HepG2 (cell line): ENCODE measurements at regions not wholly inside any gene's neighbourhood (a gene's known extent, or its start where the extent isn't known, plus 50 kb on each side); places are given as distances from the start of the nearest gene placed in this dataset.

Experiments
- CEBPB ChIP-seq: IDR thresholded peaks from 2 replicates; pipeline ENCODE4 v1.6.1; 2011; ENCODE audit warnings: low read depth, low read length, improper control_type of control experiment, borderline replicate concordance
- CTCF ChIP-seq: sonication (generic); formaldehyde crosslinking; IDR thresholded peaks from 2 replicates; pipeline ENCODE4 v1.5.0; 2020; ENCODE audit warnings: mild to moderate bottlenecking, missing genetic modification reagents, moderate library complexity
- ELF4 ChIP-seq: sonication (generic); formaldehyde crosslinking; IDR thresholded peaks from 2 replicates; pipeline ENCODE4 v1.5.0; 2020; ENCODE audit warnings: missing genetic modification reagents, mild to moderate bottlenecking, moderate library complexity, borderline replicate concordance
- FOXP1 ChIP-seq, 2 experiments: fragments of 450-650 bp in 1 of 2; IDR thresholded peaks; 2 replicates each; pipeline ENCODE4 v1.6.1; 2017 to 2018; ENCODE audit warnings: antibody characterized with exemption in 1 of 2
- JUND ChIP-seq: sonication (generic); formaldehyde crosslinking; IDR thresholded peaks from 2 replicates; pipeline ENCODE4 v1.8.0; 2022; ENCODE audit warnings: mild to moderate bottlenecking, missing genetic modification reagents
- MAZ ChIP-seq, 2 experiments: sonication (generic) in 1 of 2; formaldehyde crosslinking in 1 of 2; IDR thresholded peaks; 2 replicates each; pipeline versions ENCODE4 v1.5.0 to v1.6.1; 2012 to 2020; ENCODE audit warnings: low read depth in 2 of 2, mild to moderate bottlenecking in 2 of 2, borderline replicate concordance in 1 of 2, improper control_type of control experiment in 1 of 2, low read length in 1 of 2, missing genetic modification reagents in 1 of 2, moderate library complexity in 1 of 2
- MXD1 ChIP-seq: sonication (generic); formaldehyde crosslinking; IDR thresholded peaks from 2 replicates; pipeline ENCODE4 v1.4.0; 2020; ENCODE audit warnings: mild to moderate bottlenecking, missing genetic modification reagents
- NFRKB ChIP-seq: fragments of 450-650 bp; IDR thresholded peaks from 2 replicates; pipeline ENCODE4 v1.6.1; 2017
- POLR2AphosphoS2 ChIP-seq: IDR thresholded peaks from 2 replicates; pipeline ENCODE4 v1.6.1; 2011; ENCODE audit warnings: low read depth, low read length, improper control_type of control experiment
- SIN3B ChIP-seq: fragments of 150-350 bp; IDR thresholded peaks from 2 replicates; pipeline ENCODE4 v1.6.1; 2014; ENCODE audit warnings: low read length
- SP2 ChIP-seq: sonication (generic); formaldehyde crosslinking; IDR thresholded peaks from 2 replicates; pipeline ENCODE4 v1.5.1; 2020; ENCODE audit warnings: mild to moderate bottlenecking, missing genetic modification reagents
- ZFP62 ChIP-seq: sonication (generic); formaldehyde crosslinking; IDR thresholded peaks from 2 replicates; pipeline ENCODE4 v1.4.0; 2020; ENCODE audit warnings: missing genetic modification reagents
- TF ChIP-seq, protein P1 (sequence below): IDR thresholded peaks from 2 replicates; pipeline ENCODE4 v1.4.0; 2020; ENCODE audit warnings: mild to moderate bottlenecking, missing genetic modification reagents
- TF ChIP-seq, protein P2 (sequence below): sonication (generic); formaldehyde crosslinking; IDR thresholded peaks from 2 replicates; pipeline ENCODE4 v1.5.0; 2020; ENCODE audit warnings: missing genetic modification reagents

- TF ChIP-seq FOXP1 (IDR thresholded peaks at IDR 0.05): no peak
- no peak for TF ChIP-seq FOXP1 (CRISPR knock-in tag; IDR thresholded peaks at IDR 0.05)
- TF ChIP-seq, protein P1, sequence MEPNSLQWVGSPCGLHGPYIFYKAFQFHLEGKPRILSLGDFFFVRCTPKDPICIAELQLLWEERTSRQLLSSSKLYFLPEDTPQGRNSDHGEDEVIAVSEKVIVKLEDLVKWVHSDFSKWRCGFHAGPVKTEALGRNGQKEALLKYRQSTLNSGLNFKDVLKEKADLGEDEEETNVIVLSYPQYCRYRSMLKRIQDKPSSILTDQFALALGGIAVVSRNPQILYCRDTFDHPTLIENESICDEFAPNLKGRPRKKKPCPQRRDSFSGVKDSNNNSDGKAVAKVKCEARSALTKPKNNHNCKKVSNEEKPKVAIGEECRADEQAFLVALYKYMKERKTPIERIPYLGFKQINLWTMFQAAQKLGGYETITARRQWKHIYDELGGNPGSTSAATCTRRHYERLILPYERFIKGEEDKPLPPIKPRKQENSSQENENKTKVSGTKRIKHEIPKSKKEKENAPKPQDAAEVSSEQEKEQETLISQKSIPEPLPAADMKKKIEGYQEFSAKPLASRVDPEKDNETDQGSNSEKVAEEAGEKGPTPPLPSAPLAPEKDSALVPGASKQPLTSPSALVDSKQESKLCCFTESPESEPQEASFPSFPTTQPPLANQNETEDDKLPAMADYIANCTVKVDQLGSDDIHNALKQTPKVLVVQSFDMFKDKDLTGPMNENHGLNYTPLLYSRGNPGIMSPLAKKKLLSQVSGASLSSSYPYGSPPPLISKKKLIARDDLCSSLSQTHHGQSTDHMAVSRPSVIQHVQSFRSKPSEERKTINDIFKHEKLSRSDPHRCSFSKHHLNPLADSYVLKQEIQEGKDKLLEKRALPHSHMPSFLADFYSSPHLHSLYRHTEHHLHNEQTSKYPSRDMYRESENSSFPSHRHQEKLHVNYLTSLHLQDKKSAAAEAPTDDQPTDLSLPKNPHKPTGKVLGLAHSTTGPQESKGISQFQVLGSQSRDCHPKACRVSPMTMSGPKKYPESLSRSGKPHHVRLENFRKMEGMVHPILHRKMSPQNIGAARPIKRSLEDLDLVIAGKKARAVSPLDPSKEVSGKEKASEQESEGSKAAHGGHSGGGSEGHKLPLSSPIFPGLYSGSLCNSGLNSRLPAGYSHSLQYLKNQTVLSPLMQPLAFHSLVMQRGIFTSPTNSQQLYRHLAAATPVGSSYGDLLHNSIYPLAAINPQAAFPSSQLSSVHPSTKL (CRISPR knock-in tag): no peak
- TF ChIP-seq, protein P2, sequence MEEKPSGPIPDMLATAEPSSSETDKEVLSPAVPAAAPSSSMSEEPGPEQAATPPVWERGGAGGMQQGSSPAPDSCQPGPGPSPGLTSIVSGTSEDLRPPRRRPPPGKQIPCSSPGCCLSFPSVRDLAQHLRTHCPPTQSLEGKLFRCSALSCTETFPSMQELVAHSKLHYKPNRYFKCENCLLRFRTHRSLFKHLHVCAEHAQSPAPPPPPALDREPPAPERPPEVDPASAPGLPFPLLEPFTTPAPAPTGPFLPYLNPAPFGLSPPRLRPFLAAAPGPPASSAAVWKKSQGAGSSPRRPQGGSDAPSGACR (CRISPR knock-in tag): no peak
- no peak for TF ChIP-seq CTCF (CRISPR knock-in tag)
- no peak for TF ChIP-seq MXD1 (CRISPR knock-in tag)
- no peak for TF ChIP-seq NFRKB
- no peak for TF ChIP-seq ZFP62 (CRISPR knock-in tag)
- no peak for TF ChIP-seq CEBPB
- no peak for TF ChIP-seq POLR2AphosphoS2
- no peak for TF ChIP-seq JUND
- TF ChIP-seq SP2 (CRISPR knock-in tag): no peak
- TF ChIP-seq MAZ (IDR thresholded peaks at IDR 0.05; ENCODE audit: borderline replicate concordance, low read depth, low read length): no peak
- TF ChIP-seq MAZ (CRISPR knock-in tag; IDR thresholded peaks at IDR 0.05; ENCODE audit: low read depth): no peak
- TF ChIP-seq SIN3B: no peak
- no peak for TF ChIP-seq ELF4 (CRISPR knock-in tag)
Observed at GRCh38 chr9:11432361-11432760, 819.6 kb upstream of the PTPRD start.
